Stimulated activated CD4-positive, alpha-beta T cell treated with anti-CD3 and anti-CD28 coated beads, Interleukin-1b, Interleukin-23, amount 100 ng/mL, for 48 hours (primary cell): ENCODE measurements at regions not wholly inside any gene's neighbourhood (a gene's known extent, or its start where the extent isn't known, plus 50 kb on each side); places are given as distances from the start of the nearest gene placed in this dataset.
"Not testable (repeated sequence)": the region's sequence is repeated elsewhere in the genome, so short reads cannot be mapped to it uniquely, and the experiment has no call there.

Experiments used
- DNase-seq: peaks from one replicate; pipeline ENCODE4 v3.0.0-alpha.2; 2020

DNA sequence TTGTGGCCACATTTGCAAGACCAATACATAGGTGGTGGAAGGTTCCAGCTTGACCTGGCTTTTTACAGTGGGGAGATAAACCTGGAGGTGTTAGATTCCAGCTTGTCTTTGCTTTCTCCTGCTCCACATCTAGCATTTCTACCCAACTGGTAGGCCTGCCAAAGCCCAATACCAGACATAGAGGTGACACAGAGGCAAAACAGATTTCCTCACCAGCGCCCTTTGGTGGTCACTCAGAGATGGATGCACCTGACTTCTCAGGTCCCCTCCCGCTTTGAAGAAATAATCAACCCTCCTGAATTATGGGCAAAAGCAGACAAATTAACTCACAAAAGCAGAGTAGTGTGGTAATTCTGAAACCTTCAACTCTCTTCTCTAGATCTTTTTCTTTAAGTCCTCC is 1356.2 kb downstream of the FAM181B start:
- no peak for DNase-seq

DNA sequence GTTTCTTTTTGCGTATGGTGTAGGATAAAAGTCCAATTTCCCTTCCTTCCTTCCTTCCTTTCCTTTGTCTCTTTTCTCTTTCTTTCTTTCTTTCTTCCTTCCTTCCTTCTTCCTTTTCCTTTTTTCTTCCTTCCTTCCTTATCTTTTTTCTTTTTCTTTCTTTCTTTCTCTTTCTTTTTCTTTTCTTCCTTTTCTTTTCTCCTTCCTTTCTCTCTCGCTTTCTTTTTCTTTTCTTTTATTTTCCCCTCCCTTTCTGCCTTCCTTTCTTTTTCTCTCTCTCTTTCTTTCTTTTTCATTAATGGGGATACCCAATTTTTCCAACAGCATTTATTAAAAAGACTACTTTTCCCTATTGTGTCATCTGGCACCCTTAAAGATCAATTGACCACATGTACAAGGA is 1359.7 kb downstream of the FAM181B start:
- no peak for DNase-seq

DNA sequence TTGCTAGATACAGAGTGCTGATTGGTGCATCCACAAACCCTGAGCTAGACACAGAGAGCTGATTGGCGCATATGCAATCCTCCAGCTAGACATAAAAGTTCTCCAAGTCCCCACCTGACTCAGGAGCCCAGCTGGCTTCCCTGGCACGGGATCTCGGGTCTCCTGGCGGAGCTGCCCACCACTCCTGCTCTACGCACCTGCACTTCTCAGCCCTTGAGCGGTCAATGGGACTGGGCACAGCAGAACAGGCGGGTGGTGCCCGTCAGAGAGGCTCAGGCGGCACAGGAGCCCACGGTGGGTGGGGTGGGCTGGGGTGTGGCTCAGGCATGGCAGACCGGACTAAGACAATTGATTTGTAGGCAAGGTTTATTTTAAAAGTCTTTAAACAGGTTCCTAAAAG is 1365.5 kb downstream of the FAM181B start:
- DNase-seq: no peak

GRCh38 chr11:81365496-81365895 is 1368.2 kb downstream of the FAM181B start:
- no peak for DNase-seq

DNA sequence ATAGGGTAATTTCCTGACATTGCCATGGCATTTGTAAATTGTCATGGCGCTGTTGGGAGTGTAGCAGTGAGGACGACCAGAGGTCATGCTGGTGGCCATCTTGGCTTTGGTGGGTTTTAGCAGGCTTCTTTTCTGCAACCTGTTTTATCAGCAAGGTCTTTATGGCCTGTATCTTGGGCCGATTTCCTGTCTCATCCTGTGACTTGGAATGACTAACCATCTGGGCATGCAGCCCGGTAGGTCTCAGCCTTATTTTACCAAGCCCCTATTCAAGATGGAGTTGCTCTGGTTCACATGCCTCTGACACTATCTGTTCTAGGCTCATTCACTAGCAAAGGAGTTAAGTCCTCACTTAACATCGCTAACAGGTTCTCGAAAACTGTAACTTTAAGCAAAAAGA is 1374.2 kb downstream of the FAM181B start:
- no peak for DNase-seq

- no peak for DNase-seq
Measured at GRCh38 chr11:81345609-81346008, 1388.1 kb downstream of the FAM181B start.

- DNase-seq: no peak
Measured at GRCh38 chr11:81342966-81343365, 1390.7 kb downstream of the FAM181B start.

- DNase-seq: no peak
Measured at GRCh38 chr11:81340225-81340624, 1393.4 kb downstream of the FAM181B start.

DNA sequence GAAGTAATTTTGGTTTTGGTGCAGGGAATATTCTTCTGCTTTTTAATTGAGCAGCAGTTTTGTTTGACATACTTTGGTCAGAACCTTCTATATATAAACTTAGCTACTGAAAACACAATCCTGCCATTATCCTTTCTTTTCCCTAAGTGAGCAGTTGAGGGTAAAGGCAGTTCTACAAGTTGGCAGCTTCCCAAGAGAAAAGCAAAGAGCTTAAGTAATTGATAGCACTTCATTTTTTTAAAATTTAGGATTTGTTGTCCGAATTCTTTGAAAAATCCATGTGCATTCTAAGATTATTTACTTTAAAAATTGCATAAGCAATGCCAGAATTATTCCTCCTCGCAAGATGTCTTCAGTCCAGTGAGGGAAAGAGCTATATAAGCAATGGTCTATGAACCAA is 1394.1 kb downstream of the FAM181B start:
- DNase-seq: no peak

- DNase-seq: no peak
Measured at GRCh38 chr11:81337756-81338155, 1395.9 kb downstream of the FAM181B start.

DNA sequence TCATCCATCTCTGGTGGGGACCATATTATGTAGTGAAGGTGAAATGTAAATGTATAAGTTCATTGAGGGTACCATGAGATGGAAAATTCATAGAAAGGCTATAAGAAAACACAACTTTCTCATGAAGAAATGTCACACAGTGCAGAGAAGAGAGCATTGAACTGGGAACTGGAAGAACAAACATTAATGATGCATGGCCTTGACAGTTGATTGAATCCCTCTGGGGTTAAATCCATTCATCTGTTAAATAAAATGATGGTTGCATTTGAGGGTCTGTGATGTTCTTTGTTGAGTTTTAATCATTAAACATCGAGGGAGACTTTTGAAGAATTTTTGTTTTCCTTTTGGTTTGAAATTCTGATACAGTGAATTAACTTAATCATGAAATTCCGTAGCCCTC is 1401.4 kb downstream of the FAM181B start:
- no peak for DNase-seq

GRCh38 chr11:81331611-81332235 is 1401.9 kb downstream of the FAM181B start:
- no peak for DNase-seq

DNA sequence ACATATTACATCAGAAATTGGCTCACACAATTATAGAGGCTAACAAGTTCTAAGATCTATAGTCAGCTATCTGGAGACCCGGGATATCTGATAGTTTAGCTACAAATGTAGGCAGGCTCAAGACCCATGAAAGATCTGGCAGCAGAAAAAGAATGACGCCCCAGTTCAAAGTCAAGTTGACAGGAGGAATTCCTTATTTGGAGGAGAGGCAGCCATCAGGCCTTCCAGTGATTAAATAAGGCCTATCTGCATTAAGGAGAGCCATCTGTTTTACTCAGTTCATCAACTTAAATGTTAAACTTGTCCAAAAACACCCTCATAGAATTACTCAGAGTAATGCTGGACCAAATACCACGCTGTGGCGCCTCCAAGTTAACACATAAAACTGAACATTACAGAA is 1402.6 kb downstream of the FAM181B start:
- no peak for DNase-seq

GRCh38 chr11:81303038-81303664 is 1430.5 kb downstream of the FAM181B start:
- no peak for DNase-seq

DNA sequence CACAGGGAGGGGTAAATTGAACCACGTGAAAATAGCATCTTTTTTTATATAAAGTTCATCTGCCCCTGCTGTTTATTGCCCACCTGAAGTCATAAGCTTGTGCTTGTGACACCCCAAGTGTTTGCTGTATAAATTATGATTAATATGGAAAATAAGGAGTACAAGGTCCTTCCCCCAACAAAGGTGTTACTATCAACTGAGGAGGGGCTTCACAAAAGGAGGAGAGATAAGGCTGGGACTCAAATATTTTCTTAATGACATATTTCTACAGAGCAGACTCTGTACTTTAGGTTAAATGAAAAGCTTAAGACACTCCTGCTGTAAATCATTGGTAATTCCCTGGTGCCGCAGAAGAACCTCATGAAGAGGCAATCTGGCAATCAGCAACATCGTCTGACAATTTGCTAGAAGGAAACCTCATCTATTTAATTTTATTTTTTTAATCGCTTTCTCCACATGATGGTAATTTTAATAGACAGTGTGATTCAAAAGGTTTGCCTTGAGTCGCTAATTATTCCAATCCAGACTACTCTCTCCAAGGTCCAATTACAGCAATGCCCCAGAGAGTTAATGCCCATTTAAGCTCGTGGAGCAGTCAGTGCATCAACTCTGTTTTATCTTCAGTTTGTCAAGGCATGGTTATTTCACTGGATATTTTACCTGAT is 1432.4 kb downstream of the FAM181B start:
- no peak for DNase-seq

DNA sequence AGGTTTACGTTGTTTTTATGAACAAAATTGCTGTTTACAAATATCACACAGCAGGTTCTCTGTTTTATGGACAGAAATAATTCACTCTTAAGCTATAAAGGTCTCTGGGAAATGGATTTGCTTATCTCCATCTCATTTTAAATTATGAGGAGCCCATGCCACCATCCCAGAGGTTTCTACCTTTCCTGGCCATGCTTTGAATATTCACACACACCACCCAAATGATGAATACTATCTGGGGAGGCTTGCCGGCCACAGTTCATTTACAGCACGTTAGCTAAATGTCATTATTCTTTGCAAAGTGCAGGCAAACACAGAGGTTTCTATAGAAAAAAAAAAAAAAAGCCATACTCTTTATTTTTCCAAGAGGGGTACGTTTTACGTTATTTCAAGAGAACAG is 1446.7 kb downstream of the FAM181B start:
- DNase-seq: no peak

GRCh38 chr11:81286550-81286949 is 1447.1 kb downstream of the FAM181B start:
- DNase-seq: no peak

DNA sequence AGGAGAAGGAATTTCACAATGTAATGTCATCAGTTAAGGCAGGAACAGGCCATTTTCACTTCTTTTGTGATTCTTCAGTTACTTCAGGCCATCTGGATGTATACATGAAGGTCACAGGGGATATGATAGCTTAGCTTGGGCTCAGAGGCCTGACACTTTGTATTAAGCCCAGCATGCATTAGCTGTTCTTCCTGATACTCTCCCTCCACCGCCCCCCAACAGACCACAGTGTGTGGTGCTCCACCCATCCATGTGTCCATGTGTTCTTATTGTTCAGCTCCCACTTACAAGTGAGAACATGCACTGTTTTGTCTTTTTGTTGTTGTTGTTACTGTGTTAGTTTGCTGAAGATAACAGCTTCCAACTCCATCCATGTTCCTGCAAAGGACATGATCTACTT is 1453.4 kb downstream of the FAM181B start:
- DNase-seq: not testable (repeated sequence)

DNA sequence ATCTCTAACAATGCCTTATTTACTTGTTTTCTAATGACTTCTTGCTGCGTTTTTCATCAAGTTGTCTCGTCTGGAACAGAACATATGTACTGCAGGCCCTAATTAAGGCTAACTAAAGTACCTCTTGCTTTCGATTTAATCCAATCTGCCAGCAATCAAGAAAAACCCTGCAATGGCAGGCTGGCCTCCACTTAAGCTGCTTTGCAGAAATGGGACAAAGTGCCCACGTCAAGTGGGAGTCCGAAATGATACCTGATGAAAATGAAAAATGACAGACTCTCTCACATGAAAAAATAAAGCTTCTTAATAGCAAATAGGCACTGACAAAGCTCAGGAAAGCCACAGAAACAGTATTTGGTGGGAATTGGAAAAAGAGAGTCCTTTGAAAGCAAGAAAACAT is 1454.7 kb downstream of the FAM181B start:
- no peak for DNase-seq

- no peak for DNase-seq
Measured at GRCh38 chr11:81270686-81271085, 1463.0 kb downstream of the FAM181B start.

GRCh38 chr11:81267246-81267645 is 1466.4 kb downstream of the FAM181B start:
- no peak for DNase-seq

DNA sequence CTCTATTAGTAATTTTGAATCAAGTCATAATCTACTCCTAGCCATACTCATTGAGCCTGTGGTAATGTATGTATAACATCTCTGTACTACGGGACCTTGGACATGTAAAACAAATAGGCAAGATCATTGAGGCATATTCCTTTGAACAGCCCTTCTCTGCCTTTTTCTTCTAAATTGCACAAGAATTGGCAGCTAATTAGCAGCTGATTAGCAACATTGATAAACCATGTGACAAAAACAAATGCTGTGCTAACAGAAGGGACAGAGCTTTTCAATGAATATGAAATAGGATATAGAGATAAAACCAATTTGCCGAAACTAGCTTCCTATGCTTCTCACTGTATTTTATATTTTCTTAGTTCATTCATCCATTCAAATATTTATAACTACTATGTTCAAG is 1474.2 kb downstream of the FAM181B start:
- no peak for DNase-seq

- DNase-seq: no peak
Measured at GRCh38 chr11:81255895-81256294, 1477.8 kb downstream of the FAM181B start.

- no peak for DNase-seq
Measured at GRCh38 chr11:81253244-81253643, 1480.4 kb downstream of the FAM181B start.

- DNase-seq: no peak
Measured at GRCh38 chr11:81246941-81247340, 1486.7 kb downstream of the FAM181B start.
